Osteoblast (primary cell): ENCODE measurements at regions not wholly inside any gene's neighbourhood (a gene's known extent, or its start where the extent isn't known, plus 50 kb on each side); places are given as distances from the start of the nearest gene placed in this dataset.
"Not testable (repeated sequence)": the region's sequence is repeated elsewhere in the genome, so short reads cannot be mapped to it uniquely, and the experiment has no call there.

Source experiments
- DNase-seq: peaks from one replicate; pipeline ENCODE4 v3.0.0; 2011; ENCODE audit warnings: low spot score, mixed read lengths; ENCODE audit not compliant: insufficient read length; ENCODE audit errors: missing footprints
- H2AFZ ChIP-seq: 2 replicates; pipeline ENCODE4 v1.6.0; 2011; ENCODE audit warnings: mild to moderate bottlenecking, low read length
- H3K27ac ChIP-seq: 2 replicates; pipeline ENCODE4 v1.5.1; 2011; ENCODE audit warnings: mild to moderate bottlenecking, low read depth, low read length, moderate library complexity
- H3K27me3 ChIP-seq: 2 replicates; pipeline ENCODE4 v1.6.0; 2012; ENCODE audit warnings: mild to moderate bottlenecking, control low read depth, inconsistent platforms, low read length, moderate library complexity; ENCODE audit not compliant: insufficient read depth
- H3K36me3 ChIP-seq: 2 replicates; pipeline ENCODE4 v1.5.1; 2011; ENCODE audit warnings: mild to moderate bottlenecking, low read length, control low read depth, moderate library complexity; ENCODE audit not compliant: insufficient read depth
- H3K4me1 ChIP-seq: 2 replicates; pipeline ENCODE4 v1.5.1; 2011; ENCODE audit warnings: mild to moderate bottlenecking, low read length, control low read depth, moderate library complexity; ENCODE audit not compliant: insufficient read depth
- H3K4me2 ChIP-seq: 2 replicates; pipeline ENCODE4 v1.6.0; 2011; ENCODE audit warnings: mild to moderate bottlenecking, low read length; ENCODE audit not compliant: insufficient read depth
- H3K4me3 ChIP-seq: fragments of 200-600 bp; sonication (generic); 3 replicates; pipeline ENCODE4 v1.5.1; 2012; ENCODE audit warnings: mild to moderate bottlenecking, low read length, inconsistent platforms; ENCODE audit not compliant: insufficient read depth
- H3K79me2 ChIP-seq: 2 replicates; pipeline ENCODE4 v1.6.0; 2012; ENCODE audit warnings: mild to moderate bottlenecking, low read length, control low read depth, inconsistent platforms; ENCODE audit not compliant: insufficient read depth
- H3K9me3 ChIP-seq: 2 replicates; pipeline ENCODE4 v1.5.1; 2011; ENCODE audit warnings: low read depth, low read length, control low read depth
- H4K20me1 ChIP-seq: 2 replicates; pipeline ENCODE4 v1.6.0; 2012; ENCODE audit warnings: mild to moderate bottlenecking, low read length, control low read depth; ENCODE audit not compliant: insufficient read depth
- TF ChIP-seq, protein P1 (sequence below): IDR thresholded peaks from 2 replicates; pipeline ENCODE4 v1.5.1; 2011; ENCODE audit warnings: mild to moderate bottlenecking, low read depth, low read length, moderate library complexity; ENCODE audit errors: extremely low read depth

DNA sequence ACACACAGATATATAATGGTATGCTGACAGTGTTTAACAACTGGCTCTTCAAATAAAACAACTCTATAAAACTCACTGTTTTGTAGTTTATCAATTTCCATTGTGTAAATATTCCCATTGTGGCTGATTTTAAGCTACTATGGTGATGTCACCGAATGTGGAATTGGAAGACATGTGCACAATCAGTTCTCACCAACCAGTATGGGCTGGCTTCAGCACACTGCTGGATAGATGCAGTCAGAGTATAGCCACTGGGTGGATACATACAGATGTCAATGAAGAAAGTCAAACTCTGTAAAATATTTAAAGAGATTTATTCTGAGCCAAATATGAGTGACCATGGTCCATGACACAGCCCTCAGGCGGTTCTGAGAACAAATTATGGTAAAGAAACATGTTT is 475.9 kb upstream of the SMARCA2 start:
- TF ChIP-seq, protein P1, sequence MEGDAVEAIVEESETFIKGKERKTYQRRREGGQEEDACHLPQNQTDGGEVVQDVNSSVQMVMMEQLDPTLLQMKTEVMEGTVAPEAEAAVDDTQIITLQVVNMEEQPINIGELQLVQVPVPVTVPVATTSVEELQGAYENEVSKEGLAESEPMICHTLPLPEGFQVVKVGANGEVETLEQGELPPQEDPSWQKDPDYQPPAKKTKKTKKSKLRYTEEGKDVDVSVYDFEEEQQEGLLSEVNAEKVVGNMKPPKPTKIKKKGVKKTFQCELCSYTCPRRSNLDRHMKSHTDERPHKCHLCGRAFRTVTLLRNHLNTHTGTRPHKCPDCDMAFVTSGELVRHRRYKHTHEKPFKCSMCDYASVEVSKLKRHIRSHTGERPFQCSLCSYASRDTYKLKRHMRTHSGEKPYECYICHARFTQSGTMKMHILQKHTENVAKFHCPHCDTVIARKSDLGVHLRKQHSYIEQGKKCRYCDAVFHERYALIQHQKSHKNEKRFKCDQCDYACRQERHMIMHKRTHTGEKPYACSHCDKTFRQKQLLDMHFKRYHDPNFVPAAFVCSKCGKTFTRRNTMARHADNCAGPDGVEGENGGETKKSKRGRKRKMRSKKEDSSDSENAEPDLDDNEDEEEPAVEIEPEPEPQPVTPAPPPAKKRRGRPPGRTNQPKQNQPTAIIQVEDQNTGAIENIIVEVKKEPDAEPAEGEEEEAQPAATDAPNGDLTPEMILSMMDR, result no peak
- DNase-seq, result no peak
- Histone ChIP-seq H3K4me1 (no peaks in the 10 kb centered on the region), H3K27me3 (no peaks in the 10 kb centered on the region), H3K4me3 (no peak overlapping the region), H3K27ac (no peak overlapping the region), H3K9me3 (peaks cover 2% of the 10 kb centered on the region), H4K20me1 (no peaks in the 10 kb centered on the region), H3K4me2 (no peak overlapping the region), H3K36me3 (no peaks in the 10 kb centered on the region), H3K79me2 (no peaks in the 10 kb centered on the region), H2AFZ (no peak overlapping the region)

GRCh38 chr9:1550636-1551035 is 464.5 kb upstream of the SMARCA2 start:
- Histone ChIP-seq H3K4me3 (no peak overlapping the region), H3K27me3 (no peaks in the 10 kb centered on the region), H2AFZ (no peak overlapping the region), H3K9me3 (peaks cover 5% of the 10 kb centered on the region), H3K79me2 (no peaks in the 10 kb centered on the region), H3K4me1 (no peaks in the 10 kb centered on the region), H4K20me1 (no peaks in the 10 kb centered on the region), H3K27ac (no peak overlapping the region), H3K36me3 (no peaks in the 10 kb centered on the region), H3K4me2 (no peak overlapping the region)
- TF ChIP-seq, protein P1, result no peak
- no peak for DNase-seq

- Histone ChIP-seq H3K27me3 (no peaks in the 10 kb centered on the region), H3K36me3 (no peaks in the 10 kb centered on the region), H3K79me2 (no peaks in the 10 kb centered on the region), H2AFZ (no peak overlapping the region), H3K4me1 (no peaks in the 10 kb centered on the region), H4K20me1 (no peaks in the 10 kb centered on the region), H3K4me3 (no peak overlapping the region), H3K27ac (no peak overlapping the region), H3K9me3 (peaks cover 5% of the 10 kb centered on the region), H3K4me2 (no peak overlapping the region)
- TF ChIP-seq, protein P1, result no peak
- no peak for DNase-seq
These were observed 460.8 kb upstream of the SMARCA2 start for GRCh38 chr9:1554081-1555035.

GRCh38 chr9:1558666-1559065 is 456.5 kb upstream of the SMARCA2 start:
- H3K4me3 ChIP-seq, H4K20me1 ChIP-seq, H2AFZ ChIP-seq, DNase-seq, H3K4me1 ChIP-seq, H3K27me3 ChIP-seq, H3K27ac ChIP-seq, H3K9me3 ChIP-seq, H3K79me2 ChIP-seq, H3K36me3 ChIP-seq, H3K4me2 ChIP-seq: not testable (repeated sequence)
